ENCODE measurements at regions not wholly inside any gene's neighbourhood (a gene's known extent, or its start where the extent isn't known, plus 50 kb on each side); places are given as distances from the start of the nearest gene placed in this dataset.

DNA sequence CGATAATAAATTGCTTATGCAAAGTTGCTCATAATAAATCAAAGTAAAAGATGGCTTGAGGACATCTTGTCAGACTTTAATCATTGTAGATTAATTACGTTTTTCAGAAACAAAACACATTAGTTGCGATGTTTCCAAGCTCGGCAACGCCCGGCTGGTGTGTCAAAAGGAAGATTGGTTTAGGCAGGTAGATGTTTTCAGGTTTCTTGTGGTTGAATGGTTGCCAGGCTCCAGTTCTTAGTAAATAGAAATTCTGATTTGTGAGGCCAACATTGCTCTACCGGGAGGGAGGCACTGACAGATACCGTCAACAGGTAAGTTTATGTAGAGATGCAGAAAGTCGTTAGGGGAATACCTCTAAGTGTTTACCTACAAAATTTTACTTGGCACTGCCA is 280.3 kb downstream of the NPR3 start:
- Histone ChIP-seq H3K36me3 (ENCODE audit: control insufficient read depth in 2 of 2, extremely low read depth in 1 of 2, insufficient read depth in 1 of 2, low read length in 1 of 2) (no peaks in the 10 kb centered on the region), H3K4me3 (ENCODE audit: control insufficient read depth in 1 of 2, extremely low read depth in 1 of 2, low read length in 1 of 2) (no peak overlapping the region), H3K27me3 (replicated peaks in 1 of 2; ENCODE audit: control insufficient read depth in 2 of 2, extremely low read depth in 1 of 2, insufficient read depth in 2 of 2, low read length in 1 of 2) (no peaks in the 10 kb centered on the region), H3K4me1 (ENCODE audit: control insufficient read depth in 1 of 2, extremely low read depth in 1 of 2, insufficient read depth in 2 of 2, low read length in 2 of 2) (no peaks in the 10 kb centered on the region), H3K9me3 (no peaks in the 10 kb centered on the region), H3K27ac (ENCODE audit: low read length) (no peak overlapping the region)
- H3K9me3 Mint-ChIP-seq: peaks cover 4 to 14% (median 5%) of the 10 kb centered on the region in 3 donors
- no peaks in the 10 kb centered on the region for H3K27me3 Mint-ChIP-seq
- 84% methylated on average over 3 of the region's 9 CpGs for WGBS (ENCODE audit: insufficient coverage)
- POLR2A ChIA-PET: no interaction called here
- CTCF ChIA-PET: no interaction called here
- no peaks in the 10 kb centered on the region for H3K36me3 Mint-ChIP-seq
- no peak overlapping the region for H3K4me3 Mint-ChIP-seq
- no peak for DNase-seq
- H3K27ac Mint-ChIP-seq: no peak overlapping the region
- no peaks in the 10 kb centered on the region for H3K4me1 Mint-ChIP-seq
- ATAC-seq (replicated peaks in 1 of 4): no peak

- Mint-ChIP-seq H3K27ac (no peak overlapping the region), H3K27me3 (no peaks in the 10 kb centered on the region), H3K9me3 (peaks cover 12 to 23% (median 20%) of the 10 kb centered on the region in 3 donors), H3K4me3 (no peak overlapping the region), H3K36me3 (no peaks in the 10 kb centered on the region), H3K4me1 (no peaks in the 10 kb centered on the region)
- POLR2A ChIA-PET: no interaction called here
- Histone ChIP-seq H3K4me3 (ENCODE audit: control insufficient read depth in 1 of 2, extremely low read depth in 1 of 2, low read length in 1 of 2) (no peak overlapping the region), H3K9me3 (no peaks in the 10 kb centered on the region), H3K27ac (ENCODE audit: low read length) (no peak overlapping the region), H3K36me3 (ENCODE audit: control insufficient read depth in 2 of 2, extremely low read depth in 1 of 2, insufficient read depth in 1 of 2, low read length in 1 of 2) (no peaks in the 10 kb centered on the region), H3K4me1 (ENCODE audit: control insufficient read depth in 1 of 2, extremely low read depth in 1 of 2, insufficient read depth in 2 of 2, low read length in 2 of 2) (no peaks in the 10 kb centered on the region), H3K27me3 (replicated peaks in 1 of 2; ENCODE audit: control insufficient read depth in 2 of 2, extremely low read depth in 1 of 2, insufficient read depth in 2 of 2, low read length in 1 of 2) (no peaks in the 10 kb centered on the region)
- WGBS (ENCODE audit: insufficient coverage): no CpG with 5 or more reads among the region's 1 CpG
- CTCF ChIA-PET: no interaction called here
- DNase-seq (no peak), ATAC-seq (replicated peaks in 1 of 4) (no peak)
Observed at GRCh38 chr5:32996336-32996735, 285.2 kb downstream of the NPR3 start.

DNA sequence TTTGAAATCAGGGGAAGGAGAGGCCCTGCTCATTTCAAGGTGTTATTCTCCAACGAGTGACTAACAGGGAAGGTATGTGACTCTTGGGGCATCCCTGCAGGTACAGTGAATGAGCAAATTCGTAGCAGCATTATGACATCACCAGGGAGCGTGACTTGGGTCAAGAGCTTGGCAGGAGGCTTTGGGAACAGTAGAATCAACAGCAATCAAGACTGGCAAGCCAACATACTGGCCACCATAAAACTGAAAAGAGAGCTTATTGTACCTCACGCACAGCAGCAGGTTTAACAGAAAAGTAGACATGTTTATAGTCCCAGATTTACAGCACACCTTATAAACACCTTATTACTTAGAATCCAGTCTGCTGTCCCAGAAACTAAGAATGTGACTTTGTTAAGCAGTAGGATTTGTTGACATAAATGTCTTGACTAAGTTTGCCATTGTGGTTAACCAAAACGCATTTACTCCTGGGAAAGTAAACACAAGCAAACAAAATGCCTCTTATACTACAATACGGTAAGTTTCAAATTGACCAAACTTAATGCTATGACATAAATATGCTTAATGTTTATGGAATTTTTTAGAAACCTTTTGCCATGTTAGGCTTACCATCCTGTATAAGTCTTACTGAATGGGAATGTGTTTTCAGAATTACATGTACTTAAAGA is 297.8 kb downstream of the NPR3 start:
- H3K9me3 ChIP-seq: no peaks in the 10 kb centered on the region
- H3K27me3 Mint-ChIP-seq: no peaks in the 10 kb centered on the region
- ChIA-PET CTCF (no interaction called here), POLR2A (no interaction called here)
- ATAC-seq (replicated peaks in 1 of 4) (no peak), DNase-seq (no peak)
- H3K27ac ChIP-seq (ENCODE audit: low read length): no peak overlapping the region
- H3K4me1 Mint-ChIP-seq: no peaks in the 10 kb centered on the region
- peaks cover 4 to 9% (median 7%) of the 10 kb centered on the region in 3 donors for H3K9me3 Mint-ChIP-seq
- H3K4me3 Mint-ChIP-seq: no peak overlapping the region
- no peaks in the 10 kb centered on the region for H3K4me1 ChIP-seq (ENCODE audit: control insufficient read depth in 1 of 2, extremely low read depth in 1 of 2, insufficient read depth in 2 of 2, low read length in 2 of 2)
- WGBS (ENCODE audit: insufficient coverage): 66% methylated on average over 3 of the region's 6 CpGs
- H3K27ac Mint-ChIP-seq: no peak overlapping the region
- no peak overlapping the region for H3K4me3 ChIP-seq (ENCODE audit: control insufficient read depth in 1 of 2, extremely low read depth in 1 of 2, low read length in 1 of 2)
- H3K36me3 Mint-ChIP-seq: no peaks in the 10 kb centered on the region
- H3K27me3 ChIP-seq (replicated peaks in 1 of 2; ENCODE audit: control insufficient read depth in 2 of 2, extremely low read depth in 1 of 2, insufficient read depth in 2 of 2, low read length in 1 of 2): no peaks in the 10 kb centered on the region
- no peaks in the 10 kb centered on the region for H3K36me3 ChIP-seq (ENCODE audit: control insufficient read depth in 2 of 2, extremely low read depth in 1 of 2, insufficient read depth in 1 of 2, low read length in 1 of 2)

DNA sequence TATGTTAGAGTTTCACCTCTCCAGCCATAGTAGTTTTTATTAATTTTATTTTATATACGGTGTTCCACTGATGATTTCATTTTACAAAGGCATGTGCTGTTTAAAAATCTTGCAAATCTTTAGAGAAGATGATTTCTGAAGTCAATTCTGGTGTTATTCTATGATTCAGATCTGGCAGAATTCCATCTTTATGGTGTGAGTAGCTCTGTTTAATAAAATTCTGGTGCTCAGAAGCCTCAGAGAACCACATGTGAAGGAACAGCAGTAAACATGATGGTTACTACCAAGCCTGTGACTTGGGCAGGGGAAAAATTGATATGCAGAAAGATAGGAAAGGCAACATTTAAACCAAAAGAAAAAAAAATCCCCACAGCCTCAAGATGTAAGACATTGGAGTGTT is 299.7 kb downstream of the NPR3 start:
- H3K4me3 ChIP-seq (ENCODE audit: control insufficient read depth in 1 of 2, extremely low read depth in 1 of 2, low read length in 1 of 2): no peak overlapping the region
- no peaks in the 10 kb centered on the region for H3K36me3 ChIP-seq (ENCODE audit: control insufficient read depth in 2 of 2, extremely low read depth in 1 of 2, insufficient read depth in 1 of 2, low read length in 1 of 2)
- no peaks in the 10 kb centered on the region for H3K4me1 ChIP-seq (ENCODE audit: control insufficient read depth in 1 of 2, extremely low read depth in 1 of 2, insufficient read depth in 2 of 2, low read length in 2 of 2)
- no peak for DNase-seq
- Mint-ChIP-seq H3K9me3 (peaks cover 16 to 26% (median 22%) of the 10 kb centered on the region in 3 donors), H3K4me1 (no peaks in the 10 kb centered on the region), H3K4me3 (no peak overlapping the region), H3K36me3 (no peaks in the 10 kb centered on the region), H3K27me3 (no peaks in the 10 kb centered on the region), H3K27ac (no peak overlapping the region)
- no peaks in the 10 kb centered on the region for H3K27me3 ChIP-seq (replicated peaks in 1 of 2; ENCODE audit: control insufficient read depth in 2 of 2, extremely low read depth in 1 of 2, insufficient read depth in 2 of 2, low read length in 1 of 2)
- H3K9me3 ChIP-seq: peaks cover 2% of the 10 kb centered on the region
- CTCF ChIA-PET: no interaction called here
- H3K27ac ChIP-seq (ENCODE audit: low read length): no peak overlapping the region
- POLR2A ChIA-PET: no interaction called here
- WGBS (ENCODE audit: insufficient coverage): no CpG with 5 or more reads among the region's 1 CpG
- ATAC-seq (replicated peaks in 1 of 4): no peak

- Histone ChIP-seq H3K27me3 (replicated peaks in 1 of 2; ENCODE audit: control insufficient read depth in 2 of 2, extremely low read depth in 1 of 2, insufficient read depth in 2 of 2, low read length in 1 of 2) (no peaks in the 10 kb centered on the region), H3K9me3 (peaks cover 2% of the 10 kb centered on the region), H3K4me3 (ENCODE audit: control insufficient read depth in 1 of 2, extremely low read depth in 1 of 2, low read length in 1 of 2) (no peak overlapping the region), H3K4me1 (ENCODE audit: control insufficient read depth in 1 of 2, extremely low read depth in 1 of 2, insufficient read depth in 2 of 2, low read length in 2 of 2) (no peaks in the 10 kb centered on the region), H3K27ac (ENCODE audit: low read length) (no peak overlapping the region), H3K36me3 (ENCODE audit: control insufficient read depth in 2 of 2, extremely low read depth in 1 of 2, insufficient read depth in 1 of 2, low read length in 1 of 2) (no peaks in the 10 kb centered on the region)
- DNase-seq (no peak), ATAC-seq (replicated peaks in 1 of 4) (no peak)
- H3K9me3 Mint-ChIP-seq: peaks cover 16 to 32% (median 24%) of the 10 kb centered on the region in 3 donors
- no peaks in the 10 kb centered on the region for H3K36me3 Mint-ChIP-seq
- ChIA-PET POLR2A (no interaction called here), CTCF (interaction anchor here in 1 of 2 donors (0.6 kb wide), 1 partner anchor 129 kb away, joined by 3 read pairs; no protein-coding TSS in a partner anchor)
- no peaks in the 10 kb centered on the region for H3K4me1 Mint-ChIP-seq
- H3K27ac Mint-ChIP-seq: no peak overlapping the region
- no peaks in the 10 kb centered on the region for H3K27me3 Mint-ChIP-seq
- no peak overlapping the region for H3K4me3 Mint-ChIP-seq
Observed at GRCh38 chr5:33011801-33012200, 300.7 kb downstream of the NPR3 start.

DNA sequence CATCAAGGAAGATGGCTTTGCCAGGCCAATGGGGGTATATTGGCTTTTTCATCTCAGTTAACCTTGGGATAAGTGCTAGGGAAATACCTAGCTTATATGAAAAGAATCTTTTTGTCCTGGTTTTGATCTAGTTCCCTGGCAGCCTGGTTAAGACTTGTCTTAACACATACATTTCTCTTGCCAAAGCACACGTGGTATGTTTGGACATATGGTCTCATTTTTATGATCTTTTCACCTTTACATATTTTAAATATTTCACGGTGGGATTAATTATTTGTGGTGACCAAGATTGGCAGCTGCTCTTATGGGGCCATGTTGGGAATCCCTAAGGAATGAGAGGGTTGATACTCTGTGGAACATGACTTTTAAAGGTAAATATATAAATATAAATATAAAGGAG is 312.5 kb downstream of the NPR3 start:
- no peaks in the 10 kb centered on the region for H3K27me3 Mint-ChIP-seq
- no CpG with 5 or more reads among the region's 2 CpGs for WGBS (ENCODE audit: insufficient coverage)
- no peak for ATAC-seq (replicated peaks in 1 of 4)
- H3K4me1 Mint-ChIP-seq: no peaks in the 10 kb centered on the region
- no peak for DNase-seq
- H3K9me3 Mint-ChIP-seq: peaks cover 0 to 17% (median 14%) of the 10 kb centered on the region in 3 donors
- no peak overlapping the region for H3K4me3 ChIP-seq (ENCODE audit: control insufficient read depth in 1 of 2, extremely low read depth in 1 of 2, low read length in 1 of 2)
- H3K4me1 ChIP-seq (ENCODE audit: control insufficient read depth in 1 of 2, extremely low read depth in 1 of 2, insufficient read depth in 2 of 2, low read length in 2 of 2): no peaks in the 10 kb centered on the region
- ChIA-PET CTCF (no interaction called here), POLR2A (no interaction called here)
- no peaks in the 10 kb centered on the region for H3K27me3 ChIP-seq (replicated peaks in 1 of 2; ENCODE audit: control insufficient read depth in 2 of 2, extremely low read depth in 1 of 2, insufficient read depth in 2 of 2, low read length in 1 of 2)
- H3K36me3 ChIP-seq (ENCODE audit: control insufficient read depth in 2 of 2, extremely low read depth in 1 of 2, insufficient read depth in 1 of 2, low read length in 1 of 2): no peaks in the 10 kb centered on the region
- H3K27ac ChIP-seq (ENCODE audit: low read length): no peak overlapping the region
- no peak overlapping the region for H3K27ac Mint-ChIP-seq
- H3K9me3 ChIP-seq: no peaks in the 10 kb centered on the region
- no peak overlapping the region for H3K4me3 Mint-ChIP-seq
- H3K36me3 Mint-ChIP-seq: no peaks in the 10 kb centered on the region

Measured in T-cell (primary cell).